Right lung (tissue), 2 donors: ENCODE measurements at regions not wholly inside any gene's neighbourhood (a gene's known extent, or its start where the extent isn't known, plus 50 kb on each side); places are given as distances from the start of the nearest gene placed in this dataset.
A peak's percentile ranks its signal among the peaks of the same experiment; 100 is the strongest.
"Not testable (repeated sequence)": the region's sequence is repeated elsewhere in the genome, so short reads cannot be mapped to it uniquely, and the experiment has no call there.

Experiments
- DNase-seq, 2 donors: peaks; one replicate each; pipeline ENCODE4 v3.0.0-alpha.2; 2013

DNA sequence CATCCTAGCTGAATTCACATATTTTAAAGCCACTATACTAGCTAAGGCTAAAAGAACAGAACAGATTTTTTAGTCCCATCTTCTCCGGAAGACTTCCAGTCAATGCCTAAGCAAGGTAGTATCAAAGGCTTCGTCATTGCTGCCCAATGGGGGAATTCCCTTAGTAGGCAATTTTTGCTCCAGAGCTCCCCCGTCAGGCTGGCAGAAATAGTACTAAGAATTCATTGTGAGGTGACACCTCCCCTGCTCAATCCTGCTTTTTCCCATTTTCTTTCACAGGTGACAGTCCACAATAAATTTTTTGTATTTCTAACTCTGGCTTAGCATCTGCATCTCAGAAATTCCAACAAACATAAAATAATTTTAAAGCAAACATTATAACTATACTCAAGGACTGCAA, 52.8 kb upstream of the SRSF6 start:
- no peak for DNase-seq

DNA sequence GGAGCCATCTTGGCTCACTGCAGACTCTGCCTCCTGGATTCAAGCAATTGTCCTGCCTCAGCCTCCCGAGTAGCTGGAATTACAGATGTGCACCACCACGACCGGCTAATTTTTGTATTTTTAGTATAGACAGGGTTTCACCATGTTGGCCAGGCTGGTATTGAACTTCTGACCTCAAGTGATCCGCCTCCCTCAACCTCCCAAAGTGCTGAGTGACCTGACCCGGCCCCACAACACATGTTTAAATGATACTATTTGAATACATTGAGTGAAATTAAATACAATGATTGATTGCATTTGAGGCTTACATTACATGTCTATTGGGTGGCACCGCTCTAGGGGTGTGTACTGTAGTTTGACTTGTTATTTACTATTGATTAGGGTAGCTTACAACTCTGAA, 56.8 kb upstream of the SRSF6 start:
- DNase-seq: not testable (repeated sequence)

DNA sequence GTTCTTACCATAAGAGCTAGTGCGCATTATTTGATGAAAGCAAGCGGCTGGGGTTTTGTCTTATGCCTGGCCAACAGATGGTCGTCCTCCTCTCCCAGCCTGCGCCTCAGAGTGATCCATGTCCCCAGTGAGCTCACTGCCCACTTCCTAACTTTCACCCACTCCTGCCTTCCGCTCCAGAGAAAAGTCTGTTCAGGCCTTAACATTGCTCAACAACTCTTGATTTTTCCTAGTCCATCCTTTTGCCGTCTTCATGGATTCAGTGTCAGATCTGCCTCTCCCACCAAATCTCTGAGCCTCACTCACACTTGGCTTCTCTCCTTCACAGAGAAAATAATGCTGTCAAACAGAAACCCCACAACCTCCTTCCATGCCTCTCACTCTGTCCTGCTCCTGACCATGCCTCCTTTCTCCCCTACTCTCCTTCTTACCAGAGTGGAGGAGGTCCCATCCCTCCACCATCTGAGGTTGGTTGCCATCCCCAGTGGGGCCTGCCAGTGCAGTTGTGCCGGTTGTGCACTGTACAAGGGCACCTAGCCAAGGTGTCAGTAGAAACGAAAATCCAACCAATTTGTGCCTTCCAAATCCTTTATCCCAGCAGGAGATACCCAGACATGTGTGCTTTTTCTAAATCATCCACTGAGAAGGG, 58.9 kb upstream of the SRSF6 start:
- DNase-seq: no peak

DNA sequence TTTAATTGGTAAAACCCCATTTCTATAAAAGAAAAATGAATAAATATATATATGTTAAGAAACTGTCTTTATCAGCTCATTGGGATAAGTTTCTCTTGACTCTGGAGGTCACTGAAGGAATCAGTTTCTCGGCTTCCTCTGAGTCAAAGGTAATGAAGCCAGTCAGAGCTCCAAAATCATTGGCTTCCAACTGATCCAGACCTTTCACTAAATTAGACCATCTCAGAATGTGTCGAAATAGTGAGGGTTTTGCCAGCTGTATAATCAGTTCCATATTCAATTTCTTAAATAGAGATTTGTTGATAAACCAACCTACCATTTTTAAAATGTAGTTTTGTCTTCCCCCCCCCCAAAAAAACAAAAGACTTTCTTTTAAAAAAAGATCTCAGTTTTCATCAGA, 60.5 kb upstream of the SRSF6 start:
- DNase-seq: no peak

DNA sequence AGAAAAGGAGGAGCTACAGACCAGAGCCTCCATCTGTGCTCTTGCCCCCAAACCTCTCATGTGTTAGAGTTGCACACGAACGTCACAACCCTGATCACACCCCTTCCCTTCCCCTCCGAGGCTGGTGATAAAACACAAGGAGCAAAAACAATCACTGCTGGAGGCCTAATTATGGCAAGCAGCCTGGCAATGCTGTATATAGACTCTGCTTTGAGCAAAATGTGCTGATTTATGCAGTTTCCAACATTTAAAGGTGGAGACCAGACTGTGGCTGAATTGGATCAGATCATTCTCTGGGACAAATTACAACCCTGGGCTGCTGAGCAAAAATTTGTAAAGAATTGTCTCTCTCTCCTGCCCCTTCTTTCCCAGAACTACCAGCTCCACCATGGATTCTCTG, 64.6 kb upstream of the SRSF6 start:
- DNase-seq: no peak

DNA sequence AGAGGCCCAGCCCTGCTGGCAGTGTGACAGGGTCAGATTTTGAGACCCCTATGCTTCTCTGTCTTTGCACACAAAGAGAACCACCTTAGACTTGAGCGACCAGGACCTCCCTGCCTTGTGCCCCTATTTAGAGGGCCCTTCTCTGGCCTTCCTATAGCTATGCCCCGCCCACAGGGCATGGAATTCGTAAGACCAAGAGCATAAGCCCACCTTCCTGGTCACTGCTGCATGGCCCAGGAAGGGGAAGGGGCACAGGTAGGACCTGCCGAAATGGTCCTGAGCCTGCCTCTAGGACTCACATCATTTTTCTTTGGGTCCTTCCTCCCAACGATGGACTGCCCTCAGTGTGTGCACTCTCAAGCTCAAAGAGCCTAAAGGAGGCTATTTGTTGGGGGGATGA, 65.1 kb upstream of the SRSF6 start:
- no peak for DNase-seq

DNA sequence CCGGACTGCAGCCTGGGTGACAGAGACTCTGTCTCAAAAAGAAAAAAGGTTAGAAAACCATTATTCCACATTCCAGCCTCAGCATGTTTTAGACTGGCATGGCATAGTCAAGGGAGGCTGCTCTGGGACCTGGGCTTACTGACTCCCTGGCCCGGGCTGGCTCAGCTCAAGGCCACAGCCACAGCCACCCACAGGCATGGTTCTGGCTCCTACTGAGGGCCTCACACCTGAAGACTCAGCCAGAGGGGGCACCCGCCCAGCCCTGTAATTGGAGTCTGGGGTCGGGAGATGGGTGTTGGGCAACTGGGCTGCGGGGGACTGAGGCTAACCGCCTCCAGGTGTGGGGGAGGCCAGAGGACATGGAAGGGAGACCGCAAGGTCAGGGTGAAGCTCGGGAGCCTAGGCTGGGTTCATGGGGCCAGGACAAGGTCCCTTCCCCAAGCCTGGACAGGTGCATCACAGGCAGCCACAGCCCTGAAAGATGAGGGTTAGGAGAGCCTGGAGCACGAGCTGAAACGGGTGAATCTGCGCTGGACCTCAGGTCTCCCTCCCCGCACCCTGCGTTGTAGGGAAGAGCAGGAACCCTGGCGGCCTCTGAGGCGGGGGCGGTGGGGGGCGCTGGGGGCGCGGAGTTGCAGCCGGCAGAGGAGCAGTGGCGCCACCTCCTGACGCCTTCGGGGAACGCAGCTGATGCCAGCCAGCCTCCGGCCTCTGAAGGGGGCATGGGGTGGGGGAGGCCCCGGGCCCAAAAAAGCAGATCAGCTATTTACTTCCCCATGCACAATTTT, 67.7 kb upstream of the SRSF6 start:
- no peak for DNase-seq

DNA sequence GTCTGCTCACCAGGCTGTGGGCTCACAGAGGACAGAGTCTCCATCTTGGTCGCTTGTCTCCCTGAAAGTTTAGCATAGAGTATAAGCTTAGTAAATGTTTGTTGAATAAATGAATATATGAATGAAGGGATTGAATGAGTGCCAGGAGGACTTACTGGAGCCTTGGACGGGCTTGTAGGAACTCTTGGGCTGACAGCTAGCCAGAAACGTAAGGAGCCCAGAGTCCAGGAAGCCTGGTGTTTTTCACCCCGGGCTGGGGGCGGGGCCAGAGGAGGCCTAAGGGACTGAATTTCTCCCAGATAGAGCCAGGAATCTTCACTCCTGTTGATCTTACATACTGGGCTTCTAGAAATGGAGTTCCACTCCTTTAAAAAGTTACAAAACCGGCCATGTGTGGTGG, 68.5 kb upstream of the SRSF6 start:
- no peak for DNase-seq

DNA sequence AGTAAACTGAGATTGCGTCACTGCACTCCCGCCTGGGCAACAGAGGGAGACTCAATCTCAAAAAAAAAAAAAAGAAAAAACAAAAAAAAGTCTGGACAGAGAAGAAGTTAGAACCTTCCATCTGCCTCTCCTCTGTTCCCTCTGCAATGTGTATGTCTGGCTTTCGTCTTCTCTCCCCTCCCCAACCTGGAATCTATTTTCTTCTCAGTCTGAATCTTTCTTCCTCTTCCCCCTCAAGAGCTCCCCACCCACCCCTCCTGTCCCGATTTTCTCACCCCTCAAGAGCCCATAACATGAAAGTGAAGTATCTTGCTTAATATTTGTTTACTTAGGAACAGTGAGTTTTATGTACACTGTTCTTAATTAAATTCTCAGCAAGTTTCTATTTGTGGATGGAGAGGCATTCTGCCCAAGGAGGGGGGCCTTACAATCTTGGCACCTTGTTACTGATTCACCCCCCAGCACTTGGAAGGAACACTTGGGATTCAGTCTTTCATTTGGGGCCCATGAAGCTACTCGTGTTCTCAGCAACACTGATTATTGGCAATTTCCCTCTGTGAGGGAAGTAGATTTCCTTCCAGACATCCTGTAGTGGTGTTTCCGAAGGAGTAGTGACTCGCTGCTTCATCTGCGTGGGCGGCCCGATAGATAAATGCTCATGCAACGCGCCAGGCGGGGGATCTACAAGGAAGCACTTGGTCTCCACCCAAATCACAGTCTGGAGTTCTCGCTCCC, 69.3 kb upstream of the SRSF6 start:
- peak; percentile 38 to 53 for DNase-seq

DNA sequence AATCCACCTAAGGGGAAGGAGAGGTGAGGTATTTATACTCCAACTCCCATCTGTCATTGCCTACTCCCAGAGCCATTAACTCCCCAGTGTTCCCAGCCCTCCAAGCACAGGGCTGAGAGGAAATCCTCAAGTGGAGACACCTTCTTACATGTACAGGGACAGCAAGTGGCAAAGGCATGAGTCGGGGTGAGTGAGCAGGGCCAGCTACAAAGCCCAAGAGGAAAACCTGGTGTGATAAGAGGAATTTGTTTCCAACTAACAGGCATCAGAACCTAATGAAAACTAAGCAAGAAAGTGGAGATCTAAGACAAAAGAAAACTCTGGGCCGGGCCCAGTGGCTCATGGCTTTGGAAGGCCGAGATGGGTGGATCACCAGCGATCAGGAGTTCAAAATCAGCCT, 70.0 kb upstream of the SRSF6 start:
- DNase-seq: no peak

DNA sequence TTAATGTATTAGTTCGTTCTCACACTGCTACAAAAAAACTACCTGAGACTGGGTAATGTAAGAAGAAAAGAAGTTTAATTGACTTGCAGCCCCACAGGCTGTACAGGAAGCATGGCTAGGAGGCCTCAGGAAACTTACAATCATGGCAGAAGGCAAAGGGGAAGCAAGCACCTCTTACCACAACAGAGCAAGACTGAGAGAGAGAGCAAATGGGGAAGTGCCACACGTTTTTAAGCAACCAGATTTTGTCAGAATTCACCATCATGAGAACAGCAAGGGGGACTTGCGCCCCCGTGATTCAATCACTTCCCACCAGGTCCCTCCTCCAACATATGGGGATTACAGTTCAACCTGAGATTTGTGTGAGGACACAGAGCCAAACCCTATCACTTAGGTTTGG, 70.8 kb upstream of the SRSF6 start:
- no peak for DNase-seq

DNA sequence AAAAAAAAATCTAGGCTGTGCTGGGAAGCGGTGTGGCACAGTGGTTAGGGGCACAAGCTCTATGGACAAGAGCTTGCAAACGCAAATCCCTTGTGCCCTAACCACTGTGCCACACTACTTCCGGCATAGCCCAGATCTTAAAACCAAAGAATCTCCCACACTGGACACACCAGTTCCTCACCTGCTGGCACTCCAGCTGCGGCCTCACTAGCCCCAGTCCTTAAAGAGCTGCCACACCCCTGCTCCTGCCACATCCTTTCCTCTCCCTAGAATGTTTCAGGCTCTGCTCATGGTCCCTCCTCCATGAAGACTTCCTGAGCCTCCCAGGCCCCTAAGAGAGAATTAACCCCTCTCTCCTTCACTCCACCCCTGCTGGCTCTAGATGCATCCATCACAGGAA, 71.8 kb upstream of the SRSF6 start:
- no peak for DNase-seq

DNA sequence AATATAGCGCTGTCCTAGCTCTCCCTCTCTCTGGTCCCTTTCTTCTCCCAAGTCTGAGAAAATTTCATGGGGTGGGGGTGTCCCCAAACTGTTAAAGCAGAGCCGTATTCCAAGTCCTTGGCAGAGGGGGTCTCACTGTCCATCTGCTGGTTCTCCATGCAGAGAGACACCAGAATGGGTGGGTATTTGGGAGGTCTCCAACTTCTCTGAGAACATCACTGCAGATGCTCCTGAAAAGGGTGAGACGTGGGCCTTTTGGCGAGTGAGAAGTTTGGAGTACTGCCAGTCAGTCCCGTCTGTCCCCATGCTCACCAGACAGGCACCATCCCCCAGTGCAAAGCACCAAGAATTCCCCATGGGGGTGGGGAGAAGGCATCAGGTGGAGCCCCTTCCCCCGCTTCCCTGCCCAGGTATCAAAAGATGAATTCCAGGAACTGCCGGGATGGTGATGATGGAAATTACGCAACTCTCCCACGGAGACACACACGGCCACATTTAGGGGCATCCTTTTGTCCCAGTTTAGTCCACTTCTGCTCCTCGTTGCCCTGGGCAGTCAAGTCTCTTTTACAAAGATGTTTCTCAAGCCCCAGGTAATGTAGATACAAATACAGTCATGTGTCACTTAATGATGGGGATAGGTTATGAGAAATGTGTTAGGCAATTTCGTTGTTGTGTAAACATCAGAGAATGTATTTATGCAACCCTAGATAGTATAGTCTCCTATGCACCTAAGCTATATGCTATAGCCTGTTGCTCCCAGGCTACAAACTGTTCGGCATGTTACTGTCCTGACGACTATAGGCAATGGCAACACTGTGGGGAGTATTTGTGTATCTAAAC, 73.4 kb upstream of the SRSF6 start:
- no peak for DNase-seq

DNA sequence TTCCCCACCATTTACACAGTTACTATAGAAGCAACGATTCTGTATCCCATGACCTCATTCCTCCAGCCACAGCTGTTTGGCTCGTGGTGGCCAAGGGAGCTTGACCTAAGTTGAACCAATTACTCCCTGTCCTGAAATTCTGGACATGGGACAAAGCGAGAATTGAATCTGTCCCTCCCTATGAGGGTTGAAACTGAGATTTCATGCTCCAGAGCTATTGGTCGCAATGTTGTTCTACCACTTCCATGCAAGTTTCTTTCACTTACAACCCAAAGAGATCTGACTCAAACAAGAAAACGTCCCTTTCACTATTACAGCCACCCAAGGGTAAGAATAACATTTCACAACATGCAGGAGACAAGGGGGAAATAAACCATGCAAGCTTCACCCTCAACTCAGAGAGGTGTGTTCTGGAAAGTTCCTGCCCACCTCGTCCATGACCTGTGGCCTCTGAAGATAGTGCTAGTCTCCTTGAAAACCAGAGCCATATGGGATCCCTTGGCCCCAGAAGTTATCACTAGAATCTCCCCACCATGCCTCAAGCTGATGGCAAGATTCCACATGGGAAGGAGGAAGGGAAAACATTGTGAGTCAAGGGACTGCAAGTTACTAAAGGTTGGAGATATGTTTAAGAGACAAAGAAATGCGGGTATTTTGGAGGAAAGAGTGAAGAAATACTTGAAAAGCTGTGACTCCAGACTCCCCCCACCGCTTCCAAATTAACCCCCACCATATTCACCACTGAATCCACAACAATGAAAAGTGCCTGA, 74.5 kb upstream of the SRSF6 start:
- DNase-seq: no peak

DNA sequence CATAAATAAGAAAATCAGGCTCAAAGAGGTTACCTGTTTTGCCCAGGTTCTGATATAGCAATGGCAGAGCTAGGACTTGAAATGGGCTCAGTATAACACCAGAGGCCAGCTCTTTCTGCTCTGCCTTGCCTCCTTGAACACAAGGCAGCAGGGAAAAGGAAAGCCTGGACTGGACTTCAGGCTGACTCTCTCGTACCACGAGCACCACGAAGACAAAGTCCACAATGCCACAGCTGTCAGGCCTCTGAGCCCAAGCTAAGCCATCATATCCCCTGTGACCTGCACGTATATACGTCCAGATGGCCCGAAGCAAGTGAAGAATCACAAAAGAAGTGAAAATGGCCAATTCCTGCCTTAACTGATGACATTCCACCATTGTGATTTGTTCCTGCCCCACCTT, 75.6 kb upstream of the SRSF6 start:
- not testable (repeated sequence) for DNase-seq

DNA sequence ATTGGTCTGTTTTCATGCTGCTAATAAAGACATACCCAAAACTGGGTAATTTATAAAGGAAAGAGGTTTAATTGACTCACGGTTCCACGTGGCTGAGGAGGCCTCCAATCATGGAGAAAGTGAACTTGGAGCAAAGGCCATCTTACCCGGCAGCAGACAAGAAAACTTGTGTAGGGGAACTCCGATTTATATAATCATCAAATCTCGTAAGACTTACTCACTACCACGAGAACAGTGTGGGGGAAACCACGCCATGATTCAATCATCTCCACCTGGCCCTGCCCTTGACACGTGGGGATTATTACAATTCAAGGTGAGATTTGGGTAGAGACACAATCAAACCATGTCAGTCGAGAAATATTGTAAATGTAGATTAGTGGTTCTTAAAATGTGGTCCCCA, 76.2 kb upstream of the SRSF6 start:
- DNase-seq: not testable (repeated sequence)

DNA sequence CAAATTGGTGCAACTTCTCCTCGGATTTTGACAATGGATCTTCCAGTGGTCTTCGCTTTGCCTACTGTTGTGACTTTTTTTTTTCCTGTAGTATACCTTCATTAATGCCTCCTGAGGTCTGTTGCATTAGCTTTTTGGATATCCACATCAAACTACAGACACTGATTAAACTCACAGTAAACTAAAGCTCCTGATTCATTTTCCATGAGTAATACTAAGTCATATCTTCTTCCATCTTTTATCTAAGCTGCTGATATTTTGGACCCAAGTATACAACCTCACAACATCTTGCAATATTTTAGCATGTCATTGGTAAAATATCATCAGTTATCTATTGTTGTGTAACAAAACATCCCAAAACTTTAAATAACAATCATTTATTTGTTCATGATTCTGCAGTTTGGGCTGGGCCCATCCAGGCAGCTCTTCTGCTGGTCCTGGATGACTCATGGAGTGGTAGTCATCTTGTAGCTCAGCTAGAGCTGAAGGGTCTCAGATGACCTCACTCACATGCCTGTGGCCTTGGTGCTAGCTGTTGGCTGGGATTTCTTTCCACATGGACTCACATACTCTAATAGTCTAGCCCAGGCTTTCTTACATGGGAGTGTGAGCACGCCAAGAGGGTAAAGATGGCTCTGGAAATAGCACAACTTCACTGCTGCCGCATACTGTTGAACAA, 78.3 kb upstream of the SRSF6 start:
- DNase-seq: no peak

DNA sequence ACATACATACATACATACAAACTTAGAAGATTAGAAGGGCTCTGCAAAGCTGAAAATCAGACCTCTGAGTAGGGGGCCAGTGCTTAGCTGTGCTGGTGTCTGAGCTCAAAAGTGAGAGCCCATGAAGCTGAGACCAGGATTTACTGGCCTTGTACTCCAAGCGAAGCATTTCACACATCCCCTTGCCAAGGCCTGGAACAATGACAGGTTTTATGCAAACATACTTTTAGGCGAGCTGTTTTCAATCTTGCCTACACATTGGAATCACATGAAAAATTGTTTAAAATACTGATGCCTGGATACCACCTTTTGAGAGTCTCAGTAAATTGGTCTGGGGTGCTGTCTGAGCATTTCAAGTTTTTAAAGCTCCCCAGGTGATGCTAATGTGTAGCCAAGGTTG, 80.9 kb upstream of the SRSF6 start:
- no peak for DNase-seq

DNA sequence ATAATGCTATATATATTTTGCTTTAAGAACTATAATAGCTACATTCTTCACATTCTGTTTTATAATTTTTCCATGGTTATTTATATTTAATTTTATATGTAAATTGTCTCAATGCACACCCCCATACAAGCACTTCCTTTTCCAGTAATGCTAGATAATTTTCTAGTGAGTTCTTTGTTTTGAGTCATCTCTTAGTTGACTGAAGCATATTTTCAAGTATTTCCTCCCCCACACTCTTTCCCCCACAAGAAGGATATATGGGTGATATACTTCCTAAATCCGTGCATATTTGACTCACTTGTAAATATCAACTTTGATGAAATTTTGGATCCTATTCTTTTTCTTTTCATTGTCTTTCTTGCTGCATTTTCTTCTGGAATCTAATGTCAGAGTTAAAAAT, 82.1 kb upstream of the SRSF6 start:
- DNase-seq: no peak

DNA sequence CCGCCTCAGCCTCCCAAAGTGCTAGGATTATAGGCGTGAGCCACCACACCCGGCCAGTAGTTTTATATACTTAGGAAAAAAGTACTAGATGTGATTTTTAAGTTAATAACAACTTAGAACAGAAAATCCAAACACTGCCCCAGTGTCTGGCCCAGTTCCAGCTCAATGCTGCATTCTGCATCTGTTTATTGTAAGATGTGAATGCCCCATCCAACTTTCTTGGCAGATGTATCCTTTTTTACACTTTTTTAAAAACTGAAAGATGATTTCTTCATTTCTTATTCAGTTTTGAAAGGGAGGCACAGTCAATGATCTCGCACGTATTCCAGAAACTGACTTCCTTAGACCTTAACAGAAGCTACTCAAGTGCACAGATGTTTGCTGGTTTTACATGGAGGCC, 85.6 kb upstream of the SRSF6 start:
- peak; percentile 38 to 40 for DNase-seq

DNA sequence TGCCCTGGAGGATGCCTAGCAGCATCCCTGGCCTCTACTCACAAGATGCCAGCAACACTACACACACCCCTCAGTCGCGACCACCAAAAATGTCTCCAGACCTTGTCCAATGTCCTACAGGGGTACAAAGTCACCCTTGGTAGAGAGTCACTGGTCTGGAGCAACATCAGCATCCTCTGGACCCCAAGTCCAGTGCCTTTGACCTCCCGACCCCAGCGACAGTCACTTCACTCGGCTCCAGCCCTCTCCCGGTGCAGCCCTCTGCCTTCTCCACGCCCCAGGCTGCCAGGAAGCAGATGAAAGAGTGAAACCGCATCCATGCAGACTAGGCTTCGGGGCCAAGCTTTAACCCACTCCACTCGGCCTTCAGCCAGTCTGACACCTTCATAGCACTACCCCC, 92.0 kb upstream of the SRSF6 start:
- no peak for DNase-seq
